ENCODE measurements at regions not wholly inside any gene's neighbourhood (a gene's known extent, or its start where the extent isn't known, plus 50 kb on each side); places are given as distances from the start of the nearest gene placed in this dataset.

DNA sequence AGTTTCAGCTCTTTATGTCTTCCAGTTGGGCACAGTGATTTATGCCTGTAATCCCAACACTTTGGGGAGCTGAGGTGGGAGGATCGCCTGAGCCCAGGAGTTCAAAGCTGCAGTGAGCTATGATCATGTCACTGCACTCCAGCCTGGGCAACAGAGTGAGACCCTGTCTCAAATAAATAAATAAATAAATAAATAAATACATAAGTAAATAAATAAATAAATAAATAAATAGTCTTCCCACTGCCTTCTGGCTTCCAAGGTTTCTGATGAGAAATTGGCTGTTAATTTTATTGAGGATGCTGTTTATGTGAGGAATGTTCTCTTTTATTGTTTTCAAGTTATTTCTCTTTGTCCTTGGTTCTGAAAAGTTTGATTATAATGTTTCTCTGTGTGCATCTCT, 1507.6 kb upstream of the GOT2 start:
- H3K27ac ChIP-seq: no peak overlapping the region
- H3K4me3 ChIP-seq: no peak overlapping the region
- in situ Hi-C loops (cut with MboI; ENCODE audit: low pct_ligation_motif_present in 1 of 4, low pct_unique_long_range_greater_than_20kb in 1 of 4, low sequenced_read_pairs in 3 of 4) (no loop called here), intact Hi-C loops (cut with DNase I; ENCODE audit: low total_unique reads) (no loop called here)
- 83 to 86% methylated on average over 1 of the region's 1 CpG for WGBS, 2 donors (ENCODE audit: low coverage in 1 of 2)
- TF ChIP-seq POLR2A (IDR thresholded peaks at IDR 0.05): no peak
- no peak for TF ChIP-seq POLR2AphosphoS5 (IDR thresholded peaks at IDR 0.05)
- TF ChIP-seq, protein P1, sequence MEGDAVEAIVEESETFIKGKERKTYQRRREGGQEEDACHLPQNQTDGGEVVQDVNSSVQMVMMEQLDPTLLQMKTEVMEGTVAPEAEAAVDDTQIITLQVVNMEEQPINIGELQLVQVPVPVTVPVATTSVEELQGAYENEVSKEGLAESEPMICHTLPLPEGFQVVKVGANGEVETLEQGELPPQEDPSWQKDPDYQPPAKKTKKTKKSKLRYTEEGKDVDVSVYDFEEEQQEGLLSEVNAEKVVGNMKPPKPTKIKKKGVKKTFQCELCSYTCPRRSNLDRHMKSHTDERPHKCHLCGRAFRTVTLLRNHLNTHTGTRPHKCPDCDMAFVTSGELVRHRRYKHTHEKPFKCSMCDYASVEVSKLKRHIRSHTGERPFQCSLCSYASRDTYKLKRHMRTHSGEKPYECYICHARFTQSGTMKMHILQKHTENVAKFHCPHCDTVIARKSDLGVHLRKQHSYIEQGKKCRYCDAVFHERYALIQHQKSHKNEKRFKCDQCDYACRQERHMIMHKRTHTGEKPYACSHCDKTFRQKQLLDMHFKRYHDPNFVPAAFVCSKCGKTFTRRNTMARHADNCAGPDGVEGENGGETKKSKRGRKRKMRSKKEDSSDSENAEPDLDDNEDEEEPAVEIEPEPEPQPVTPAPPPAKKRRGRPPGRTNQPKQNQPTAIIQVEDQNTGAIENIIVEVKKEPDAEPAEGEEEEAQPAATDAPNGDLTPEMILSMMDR (IDR thresholded peaks at IDR 0.05): no peak
- TF ChIP-seq EP300 (IDR thresholded peaks at IDR 0.05; ENCODE audit: low read depth): no peak
- H3K27me3 ChIP-seq: no peaks in the 10 kb centered on the region
- H3K9me3 ChIP-seq: peaks cover 3 to 6% of the 10 kb centered on the region in 2 donors
- DNase-seq: no peak
- no peaks in the 10 kb centered on the region for H3K4me1 ChIP-seq
- H3K36me3 ChIP-seq: no peaks in the 10 kb centered on the region

DNA sequence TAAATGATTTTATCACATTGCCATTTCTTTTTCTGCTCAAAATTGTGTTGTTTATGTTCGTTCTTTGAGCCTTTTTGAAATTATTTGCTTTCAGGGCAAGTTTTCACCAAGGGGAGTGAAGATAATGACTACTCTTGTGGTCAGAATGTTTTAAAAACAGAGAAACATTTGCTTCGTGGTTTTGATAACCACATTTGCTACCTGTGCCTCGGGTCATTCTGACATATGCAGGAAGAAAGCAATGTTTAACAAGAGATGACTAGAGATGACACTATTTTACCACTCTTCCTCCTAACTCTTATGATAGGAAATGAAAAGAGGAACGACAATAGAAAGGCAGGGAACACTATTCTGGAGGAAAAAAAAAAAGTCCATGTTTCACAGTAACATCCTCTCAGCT, 1496.5 kb upstream of the GOT2 start:
- no peaks in the 10 kb centered on the region for H3K27me3 ChIP-seq
- TF ChIP-seq, protein P1 (IDR thresholded peaks at IDR 0.05): no peak
- no peak for TF ChIP-seq EP300 (IDR thresholded peaks at IDR 0.05; ENCODE audit: low read depth)
- no peak for TF ChIP-seq POLR2A (IDR thresholded peaks at IDR 0.05)
- TF ChIP-seq POLR2AphosphoS5 (IDR thresholded peaks at IDR 0.05): no peak
- H3K9me3 ChIP-seq: peaks cover 0 to 4% of the 10 kb centered on the region in 2 donors
- no peaks in the 10 kb centered on the region for H3K4me1 ChIP-seq
- no peak overlapping the region for H3K4me3 ChIP-seq
- in situ Hi-C loops (cut with MboI; ENCODE audit: low pct_ligation_motif_present in 1 of 4, low pct_unique_long_range_greater_than_20kb in 1 of 4, low sequenced_read_pairs in 3 of 4): no loop called here
- WGBS, 2 donors (ENCODE audit: low coverage in 1 of 2): 43 to 55% methylated on average over 4 of the region's 4 CpGs
- no peak for DNase-seq
- H3K27ac ChIP-seq: no peak overlapping the region
- intact Hi-C loops (cut with DNase I; ENCODE audit: low total_unique reads): no loop called here
- H3K36me3 ChIP-seq: no peaks in the 10 kb centered on the region

DNA sequence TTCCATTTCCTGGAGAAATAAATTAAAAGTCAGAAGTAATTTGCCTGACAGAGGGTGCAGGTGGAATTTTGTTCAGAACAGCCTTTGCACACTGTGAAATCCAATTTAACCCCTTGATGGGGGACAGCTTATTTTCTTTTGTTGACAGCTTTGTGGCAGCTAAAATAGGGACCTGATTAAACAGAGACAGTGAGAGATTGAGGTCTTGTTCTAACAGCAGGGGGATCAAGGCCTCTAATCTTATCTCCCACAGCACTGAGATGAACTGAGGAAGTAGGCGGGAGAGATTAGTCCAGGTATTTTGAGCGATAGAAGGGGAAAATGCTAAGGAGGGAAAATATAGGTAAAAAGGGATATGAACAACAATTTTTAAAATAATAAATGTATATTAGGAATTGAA, 1491.4 kb upstream of the GOT2 start:
- Histone ChIP-seq H3K27ac (no peak overlapping the region), H3K36me3 (no peaks in the 10 kb centered on the region), H3K9me3 (peaks cover under 1 to 8% of the 10 kb centered on the region in 2 donors), H3K4me1 (no peaks in the 10 kb centered on the region), H3K4me3 (no peak overlapping the region), H3K27me3 (no peaks in the 10 kb centered on the region)
- 64 to 65% methylated on average over 2 of the region's 2 CpGs for WGBS, 2 donors (ENCODE audit: low coverage in 1 of 2)
- intact Hi-C loops (cut with DNase I; ENCODE audit: low total_unique reads): no loop called here
- TF ChIP-seq, protein P1 (IDR thresholded peaks at IDR 0.05): no peak
- no peak for TF ChIP-seq EP300 (IDR thresholded peaks at IDR 0.05; ENCODE audit: low read depth)
- no peak for TF ChIP-seq POLR2A (IDR thresholded peaks at IDR 0.05)
- no peak for TF ChIP-seq POLR2AphosphoS5 (IDR thresholded peaks at IDR 0.05)
- in situ Hi-C loops (cut with MboI; ENCODE audit: low pct_ligation_motif_present in 1 of 4, low pct_unique_long_range_greater_than_20kb in 1 of 4, low sequenced_read_pairs in 3 of 4): no loop called here
- no peak for DNase-seq

DNA sequence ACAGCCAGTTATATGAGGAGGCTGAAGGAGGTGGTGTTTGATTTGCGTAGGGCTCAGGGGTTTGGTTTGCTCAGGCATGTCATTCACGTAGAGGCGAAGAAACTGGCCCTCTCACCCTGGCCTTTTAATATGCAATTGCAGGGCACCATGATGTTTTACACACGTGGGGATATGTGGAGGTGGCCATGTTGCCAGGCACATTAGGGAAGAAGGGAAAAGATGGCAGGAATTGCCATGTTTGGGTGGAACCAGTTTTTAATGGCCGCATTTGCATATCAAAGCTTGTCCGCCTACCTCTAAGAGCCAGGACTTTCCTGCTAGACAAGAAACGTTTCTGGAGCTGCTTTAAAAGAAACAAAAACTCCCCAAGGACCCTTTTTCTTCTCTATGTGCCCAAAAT, 1483.7 kb upstream of the GOT2 start:
- TF ChIP-seq POLR2A (IDR thresholded peaks at IDR 0.05) (no peak), POLR2AphosphoS5 (IDR thresholded peaks at IDR 0.05) (no peak), EP300 (IDR thresholded peaks at IDR 0.05; ENCODE audit: low read depth) (no peak)
- TF ChIP-seq, protein P1 (IDR thresholded peaks at IDR 0.05): no peak
- intact Hi-C loops (cut with DNase I; ENCODE audit: low total_unique reads): no loop called here
- Histone ChIP-seq H3K27ac (no peak overlapping the region), H3K36me3 (no peaks in the 10 kb centered on the region), H3K4me1 (no peaks in the 10 kb centered on the region), H3K9me3 (peaks cover 5 to 10% of the 10 kb centered on the region in 2 donors), H3K27me3 (no peaks in the 10 kb centered on the region), H3K4me3 (no peak overlapping the region)
- in situ Hi-C loops (cut with MboI; ENCODE audit: low pct_ligation_motif_present in 1 of 4, low pct_unique_long_range_greater_than_20kb in 1 of 4, low sequenced_read_pairs in 3 of 4): no loop called here
- no peak for DNase-seq
- WGBS, 2 donors (ENCODE audit: low coverage in 1 of 2): 63 to 75% methylated on average over 6 to 7 of the region's 7 CpGs
